ENCODE measurements at regions not wholly inside any gene's neighbourhood (a gene's known extent, or its start where the extent isn't known, plus 50 kb on each side); places are given as distances from the start of the nearest gene placed in this dataset.

DNA sequence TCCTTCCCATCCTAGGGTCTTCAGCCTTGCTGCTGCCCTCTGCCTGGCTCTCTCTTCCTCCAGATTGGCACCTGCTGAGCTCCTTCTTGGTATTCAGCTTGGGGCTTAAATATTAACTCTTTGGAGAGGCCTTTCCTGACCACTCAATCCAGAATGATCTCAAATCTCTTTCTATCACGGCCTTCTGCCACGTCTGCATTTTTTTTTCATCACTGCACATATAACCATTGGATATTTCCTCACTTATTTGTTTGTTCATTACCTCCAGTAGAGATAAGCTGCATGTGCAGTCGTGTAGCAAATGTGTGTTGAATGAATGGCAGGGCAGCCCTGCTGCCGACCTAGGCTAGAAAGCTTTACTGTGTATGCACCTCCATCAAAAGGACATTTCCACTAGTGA lies 51.6 kb upstream of the MPP7 start:
- Histone ChIP-seq H3K4me1 (ENCODE audit: insufficient read depth, low read length) (no peaks in the 10 kb centered on the region), H3K4me3 (ENCODE audit: low read length) (no peak overlapping the region), H3K36me3 (ENCODE audit: insufficient read depth, low read length) (no peaks in the 10 kb centered on the region), H3K27ac (ENCODE audit: low read depth in 1 of 2, low read length in 2 of 2) (no peak overlapping the region), H3K9me3 (ENCODE audit: control insufficient read depth in 1 of 2, insufficient read depth in 1 of 2, low read length in 2 of 2) (no peaks in the 10 kb centered on the region), H3K27me3 (ENCODE audit: control insufficient read depth in 1 of 2, insufficient read depth in 2 of 2, low read length in 2 of 2) (no peaks in the 10 kb centered on the region)
- no peaks in the 10 kb centered on the region for H3K4me1 Mint-ChIP-seq (ENCODE audit: low read depth)
- ATAC-seq (ENCODE audit: poor library complexity) (no peak), DNase-seq (no peak)
- intact Hi-C loops (cut with DNase I, micrococcal nuclease), result no loop called here
- no peaks in the 10 kb centered on the region for H3K27me3 Mint-ChIP-seq
- ChIA-PET POLR2A (interaction anchor here (1.5 to 1.7 kb wide), 2 partner anchors 14 to 52 kb away, joined by 3 to 4 read pairs; partner anchors contain the start of gene MPP7), CTCF (interaction anchor here (1.2 to 1.4 kb wide), 2 partner anchors 20 to 26 kb away, joined by 3 to 5 read pairs; no protein-coding TSS in a partner anchor)
- TF ChIP-seq, protein P1, sequence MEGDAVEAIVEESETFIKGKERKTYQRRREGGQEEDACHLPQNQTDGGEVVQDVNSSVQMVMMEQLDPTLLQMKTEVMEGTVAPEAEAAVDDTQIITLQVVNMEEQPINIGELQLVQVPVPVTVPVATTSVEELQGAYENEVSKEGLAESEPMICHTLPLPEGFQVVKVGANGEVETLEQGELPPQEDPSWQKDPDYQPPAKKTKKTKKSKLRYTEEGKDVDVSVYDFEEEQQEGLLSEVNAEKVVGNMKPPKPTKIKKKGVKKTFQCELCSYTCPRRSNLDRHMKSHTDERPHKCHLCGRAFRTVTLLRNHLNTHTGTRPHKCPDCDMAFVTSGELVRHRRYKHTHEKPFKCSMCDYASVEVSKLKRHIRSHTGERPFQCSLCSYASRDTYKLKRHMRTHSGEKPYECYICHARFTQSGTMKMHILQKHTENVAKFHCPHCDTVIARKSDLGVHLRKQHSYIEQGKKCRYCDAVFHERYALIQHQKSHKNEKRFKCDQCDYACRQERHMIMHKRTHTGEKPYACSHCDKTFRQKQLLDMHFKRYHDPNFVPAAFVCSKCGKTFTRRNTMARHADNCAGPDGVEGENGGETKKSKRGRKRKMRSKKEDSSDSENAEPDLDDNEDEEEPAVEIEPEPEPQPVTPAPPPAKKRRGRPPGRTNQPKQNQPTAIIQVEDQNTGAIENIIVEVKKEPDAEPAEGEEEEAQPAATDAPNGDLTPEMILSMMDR (IDR thresholded peaks at IDR 0.05), result no peak
- no peak overlapping the region for H3K27ac Mint-ChIP-seq
- no peaks in the 10 kb centered on the region for H3K36me3 Mint-ChIP-seq (ENCODE audit: low read depth)
- H3K4me3 Mint-ChIP-seq, result no peak overlapping the region
- no peaks in the 10 kb centered on the region for H3K9me3 Mint-ChIP-seq

DNA sequence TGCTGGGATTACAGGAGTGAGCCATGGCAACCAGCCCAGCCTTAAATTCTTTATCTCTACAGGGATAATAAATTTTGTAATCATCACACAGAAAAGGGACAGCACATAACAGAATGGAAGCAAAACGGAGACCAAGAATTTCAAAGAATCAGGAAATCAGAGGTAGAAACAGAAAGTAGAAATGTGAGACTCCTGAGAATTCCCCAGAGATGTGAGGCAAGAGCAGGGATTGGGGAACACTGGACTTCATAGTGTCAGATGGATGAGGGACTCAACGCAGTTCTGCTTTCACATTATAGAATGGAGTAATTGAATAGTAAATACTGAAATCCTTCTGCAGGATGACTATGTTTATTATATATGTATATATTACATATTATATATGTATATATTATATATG lies 52.5 kb upstream of the MPP7 start:
- Mint-ChIP-seq H3K36me3 (ENCODE audit: low read depth) (no peaks in the 10 kb centered on the region), H3K27me3 (no peaks in the 10 kb centered on the region), H3K4me1 (ENCODE audit: low read depth) (no peaks in the 10 kb centered on the region), H3K27ac (no peak overlapping the region), H3K4me3 (no peak overlapping the region), H3K9me3 (no peaks in the 10 kb centered on the region)
- H3K4me1 ChIP-seq (ENCODE audit: insufficient read depth, low read length), result no peaks in the 10 kb centered on the region
- intact Hi-C loops (cut with DNase I, micrococcal nuclease), result no loop called here
- ChIA-PET POLR2A (interaction anchor here (1.7 kb wide), 1 partner anchor 13 kb away, joined by 4 read pairs; no protein-coding TSS in a partner anchor), CTCF (interaction anchor here (1.2 to 1.4 kb wide), 2 partner anchors 20 to 26 kb away, joined by 3 to 5 read pairs; no protein-coding TSS in a partner anchor)
- no peaks in the 10 kb centered on the region for H3K27me3 ChIP-seq (ENCODE audit: control insufficient read depth in 1 of 2, insufficient read depth in 2 of 2, low read length in 2 of 2)
- no peak overlapping the region for H3K4me3 ChIP-seq (ENCODE audit: low read length)
- DNase-seq, result no peak
- ATAC-seq (ENCODE audit: poor library complexity), result no peak
- no peaks in the 10 kb centered on the region for H3K36me3 ChIP-seq (ENCODE audit: insufficient read depth, low read length)
- no peak overlapping the region for H3K27ac ChIP-seq (ENCODE audit: low read depth in 1 of 2, low read length in 2 of 2)
- TF ChIP-seq, protein P1 (IDR thresholded peaks at IDR 0.05), result no peak
- no peaks in the 10 kb centered on the region for H3K9me3 ChIP-seq (ENCODE audit: control insufficient read depth in 1 of 2, insufficient read depth in 1 of 2, low read length in 2 of 2)

DNA sequence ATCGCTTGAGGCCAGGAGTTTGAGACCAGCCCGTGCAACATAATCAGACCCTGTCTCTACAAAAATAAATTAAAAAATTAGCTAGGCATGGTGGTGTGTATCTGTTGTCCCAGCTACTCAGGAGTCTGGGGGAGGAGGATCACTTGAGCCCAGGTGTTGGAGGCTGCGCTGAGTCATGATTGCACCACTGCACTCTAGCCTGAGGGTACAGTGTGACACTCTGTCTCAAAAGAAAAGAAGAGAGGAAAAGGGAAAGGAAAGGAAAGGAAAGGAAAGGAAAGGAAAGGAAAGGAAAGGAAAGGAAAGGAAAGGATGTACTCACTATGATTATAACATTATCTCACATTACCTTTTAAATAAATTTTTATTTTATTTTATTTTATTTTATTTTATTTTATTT lies 56.5 kb upstream of the MPP7 start:
- CTCF ChIA-PET, result interaction anchor here (1.2 kb wide), 1 partner anchor 20 kb away, joined by 3 read pairs; no protein-coding TSS in a partner anchor
- POLR2A ChIA-PET, result interaction anchor here (1.2 kb wide), 1 partner anchor 9 kb away, joined by 4 read pairs; no protein-coding TSS in a partner anchor

More for the DNA sequence above, 56.5 kb upstream of the MPP7 start:
- Mint-ChIP-seq H3K36me3 (ENCODE audit: low read depth) (no peaks in the 10 kb centered on the region), H3K4me3 (no peak overlapping the region), H3K27me3 (no peaks in the 10 kb centered on the region), H3K9me3 (no peaks in the 10 kb centered on the region), H3K27ac (no peak overlapping the region), H3K4me1 (ENCODE audit: low read depth) (peaks cover 5% of the 10 kb centered on the region)
- no peak for DNase-seq
- no peak overlapping the region for H3K27ac ChIP-seq (ENCODE audit: low read depth in 1 of 2, low read length in 2 of 2)
- H3K4me1 ChIP-seq (ENCODE audit: insufficient read depth, low read length), result peaks cover 2% of the 10 kb centered on the region
- ATAC-seq (ENCODE audit: poor library complexity), result no peak
- H3K36me3 ChIP-seq (ENCODE audit: insufficient read depth, low read length), result no peaks in the 10 kb centered on the region
- no peaks in the 10 kb centered on the region for H3K27me3 ChIP-seq (ENCODE audit: control insufficient read depth in 1 of 2, insufficient read depth in 2 of 2, low read length in 2 of 2)
- no peak overlapping the region for H3K4me3 ChIP-seq (ENCODE audit: low read length)
- intact Hi-C loops (cut with DNase I, micrococcal nuclease), result no loop called here
- H3K9me3 ChIP-seq (ENCODE audit: control insufficient read depth in 1 of 2, insufficient read depth in 1 of 2, low read length in 2 of 2), result no peaks in the 10 kb centered on the region
- TF ChIP-seq, protein P1 (IDR thresholded peaks at IDR 0.05), result no peak

Data from CD4-positive, alpha-beta T cell (primary cell).